CD4-positive, alpha-beta T cell treated with Interferon alpha-2 for 1 hour (primary cell): ENCODE measurements at regions not wholly inside any gene's neighbourhood (a gene's known extent, or its start where the extent isn't known, plus 50 kb on each side); places are given as distances from the start of the nearest gene placed in this dataset.

ENCODE experiments used
- DNase-seq, 2 donors: peaks; one replicate each; pipeline ENCODE4 v3.0.0-alpha.2; 2020 to 2022

DNA sequence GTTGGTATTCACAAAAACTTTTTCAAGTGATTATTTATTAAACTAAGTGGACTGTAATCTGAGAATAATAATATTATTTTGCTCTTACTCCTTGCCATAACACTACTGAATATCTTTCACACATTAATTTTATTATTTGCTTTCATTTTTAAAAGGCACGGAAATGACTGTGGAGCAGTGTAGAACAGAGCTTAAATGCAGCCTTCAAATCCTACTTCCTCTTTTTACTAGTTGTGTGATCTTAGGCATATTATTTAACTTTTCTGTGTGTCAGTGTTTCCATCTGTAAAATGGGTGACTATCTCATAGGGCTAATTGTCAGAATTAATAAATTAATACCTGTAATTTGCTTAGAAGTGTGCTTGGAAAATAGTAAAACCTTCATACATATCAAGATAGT lies 55.5 kb upstream of the SLC8A1 start:
- DNase-seq: no peak

DNA sequence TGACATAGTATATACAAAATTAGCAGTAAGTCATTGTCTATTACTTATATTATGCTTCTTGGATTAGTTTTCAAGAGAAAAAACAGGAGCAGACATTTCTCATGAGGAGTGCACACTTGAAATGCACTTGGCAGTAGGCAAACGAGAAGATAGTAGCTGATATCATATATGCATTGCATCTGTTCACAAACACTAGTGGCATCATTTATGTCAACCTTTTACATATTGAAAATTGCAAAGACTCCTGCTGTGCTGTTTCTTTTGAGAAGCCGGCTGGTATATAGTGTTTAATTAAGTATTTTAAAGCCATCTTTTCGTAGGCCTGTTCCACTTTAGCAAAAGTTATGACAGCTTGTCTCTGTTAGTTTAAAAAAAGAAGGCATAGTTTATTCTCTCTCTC lies 58.4 kb upstream of the SLC8A1 start:
- no peak for DNase-seq

DNA sequence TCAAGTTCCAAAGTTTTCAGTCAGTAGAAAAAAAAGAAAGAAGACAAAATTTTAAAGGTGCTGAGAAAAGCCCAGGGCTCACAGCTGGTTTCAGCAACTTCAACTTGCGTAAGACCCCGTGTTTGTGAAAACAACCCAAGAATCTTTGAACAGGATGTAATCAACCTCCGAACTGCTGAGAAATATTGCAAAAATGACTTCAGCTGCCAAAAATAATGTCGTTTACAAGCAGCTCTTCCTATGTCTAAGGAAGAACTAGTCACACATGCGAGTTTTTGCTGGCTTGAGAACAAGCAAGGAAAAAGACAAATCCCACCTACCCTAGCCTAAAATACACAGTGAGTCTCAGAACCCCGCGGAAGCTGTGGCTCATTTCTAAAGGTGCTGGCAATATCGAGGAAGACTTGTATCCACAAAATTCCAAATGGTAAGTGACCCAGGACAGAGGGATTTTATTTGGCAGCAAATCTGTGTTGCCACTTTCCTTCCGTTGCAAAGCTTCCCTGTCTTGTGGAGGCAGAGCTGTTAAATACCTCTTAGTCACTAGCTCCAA lies 59.8 kb upstream of the SLC8A1 start:
- DNase-seq: no peak

DNA sequence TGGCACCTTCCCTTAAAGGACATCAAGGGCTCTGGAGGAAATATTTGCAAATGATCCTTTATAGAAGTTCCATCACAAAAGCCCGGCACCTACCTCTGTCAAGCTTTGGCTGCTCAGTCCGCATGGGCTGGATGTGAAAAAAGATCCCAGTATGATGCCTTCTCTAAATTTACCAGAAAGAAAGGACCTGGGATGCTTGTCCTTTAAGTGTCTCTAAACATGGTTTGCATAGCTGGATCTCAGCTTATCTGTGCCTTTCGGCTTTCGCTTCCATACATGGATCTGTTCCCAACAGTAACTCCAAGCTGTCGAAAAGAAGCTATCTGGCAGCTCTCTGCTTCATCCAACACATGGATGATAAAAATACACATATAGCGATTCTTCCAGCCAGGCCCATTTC lies 60.4 kb upstream of the SLC8A1 start:
- no peak for DNase-seq

DNA sequence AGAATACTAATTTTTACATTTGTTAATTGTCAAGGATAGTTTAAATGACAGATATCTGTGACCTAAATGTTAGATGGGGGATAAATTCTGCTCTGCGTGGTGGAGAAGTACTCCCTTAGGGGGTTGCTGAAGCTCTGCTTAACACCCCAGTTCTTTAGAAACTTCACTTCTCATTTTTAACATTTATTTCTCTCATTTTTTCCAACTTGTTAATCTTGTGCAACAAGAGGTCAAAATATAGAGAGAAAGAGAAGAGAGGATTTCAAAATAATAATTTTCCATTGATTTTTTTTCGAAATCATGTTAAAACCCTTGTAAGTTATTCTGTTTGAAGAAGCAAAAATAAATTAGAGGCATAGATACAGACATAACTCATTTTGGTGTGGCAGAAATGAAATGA lies 61.3 kb upstream of the SLC8A1 start:
- no peak for DNase-seq

DNA sequence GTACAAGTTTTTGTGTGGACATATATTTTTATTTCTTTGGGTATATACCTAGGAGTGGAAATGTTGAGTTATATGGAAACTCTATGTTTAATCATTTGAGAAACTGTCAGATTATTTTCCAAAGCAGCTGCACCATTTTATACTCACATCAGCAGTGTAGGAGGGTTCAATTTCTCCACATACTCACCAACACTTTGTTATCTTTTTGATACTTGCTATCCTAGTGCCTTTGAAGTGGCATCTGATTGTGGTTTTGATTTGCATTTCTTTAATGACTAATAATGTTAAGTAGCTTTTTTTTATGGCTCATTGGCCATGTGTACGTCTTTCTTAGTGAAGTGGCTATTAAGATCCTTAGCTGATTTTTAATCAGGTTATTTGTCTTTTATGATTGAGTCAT lies 64.7 kb upstream of the SLC8A1 start:
- DNase-seq: no peak

DNA sequence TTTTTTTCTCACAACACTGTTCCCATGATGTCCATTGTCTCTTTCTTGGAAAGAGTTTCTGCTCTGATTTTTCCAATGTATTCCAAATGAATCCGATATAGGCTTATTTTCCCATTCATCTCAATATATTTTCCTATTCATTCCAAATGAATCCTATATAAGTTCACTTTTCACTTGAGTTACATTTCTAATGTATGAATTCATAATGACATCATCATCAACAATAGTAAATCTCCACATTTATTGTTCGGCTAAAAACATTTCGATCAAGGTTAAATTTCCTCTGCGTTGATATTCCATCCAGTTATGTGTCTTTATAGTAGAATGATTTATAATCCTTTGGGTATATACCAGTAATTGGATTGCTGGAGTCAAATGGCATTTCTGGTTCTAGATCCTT lies 76.7 kb upstream of the SLC8A1 start:
- DNase-seq: no peak

DNA sequence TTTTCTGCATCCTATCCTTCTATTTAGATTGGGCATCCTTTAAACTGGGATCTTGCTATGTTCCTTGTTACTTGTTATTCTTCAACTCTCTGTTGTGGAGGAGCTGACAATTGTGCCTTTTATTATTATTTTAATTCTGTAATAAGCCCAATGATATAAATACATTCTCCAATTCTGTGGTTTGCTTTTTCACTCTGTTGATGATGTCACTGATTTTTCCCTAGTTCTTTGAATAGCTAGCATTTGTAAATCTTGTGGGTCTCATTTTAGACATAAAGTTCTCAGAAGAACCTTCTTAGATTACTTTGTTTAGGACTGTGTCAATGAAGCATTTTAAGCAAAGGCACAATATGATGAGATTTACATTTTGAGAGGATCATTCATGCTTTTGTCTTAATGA lies 79.5 kb upstream of the SLC8A1 start:
- no peak for DNase-seq

DNA sequence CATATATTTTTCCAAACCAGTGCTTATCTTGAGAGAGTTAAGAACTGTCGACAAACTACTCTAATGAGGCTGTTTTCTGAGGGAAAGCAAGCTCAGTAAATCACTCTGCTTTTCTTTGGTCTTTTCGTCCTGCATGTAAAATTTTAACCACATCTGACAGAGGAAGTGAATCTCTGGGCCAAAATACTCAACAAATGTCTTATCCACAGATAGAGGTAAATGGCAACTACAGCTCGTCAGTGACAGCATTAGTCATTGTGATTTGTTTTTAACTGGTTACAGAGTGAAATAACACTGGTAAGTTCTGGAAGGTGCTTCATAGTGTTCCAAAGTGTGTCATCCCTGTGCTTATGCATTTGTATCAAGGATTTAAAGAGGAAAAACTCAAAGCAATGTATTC lies 82.6 kb upstream of the SLC8A1 start:
- DNase-seq: no peak

DNA sequence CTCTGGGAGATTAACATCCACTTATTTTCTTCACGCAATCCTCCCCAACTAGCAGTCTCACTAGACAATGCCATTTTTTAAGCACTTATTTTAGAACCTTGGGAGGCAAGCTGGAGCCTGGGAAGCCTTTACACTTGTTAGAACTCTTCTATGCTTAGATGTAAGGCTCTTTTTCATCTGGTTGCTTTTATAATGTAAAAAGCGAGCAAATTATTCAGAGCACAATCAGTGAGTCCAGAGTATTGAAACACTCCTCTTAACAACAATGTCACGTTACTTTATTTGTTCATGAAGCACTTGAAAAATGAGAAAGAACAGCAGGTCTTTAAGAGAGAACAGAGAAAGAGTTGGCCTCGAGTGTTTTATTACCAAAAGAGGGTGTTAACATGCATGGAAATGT lies 84.1 kb upstream of the SLC8A1 start:
- DNase-seq: no peak

DNA sequence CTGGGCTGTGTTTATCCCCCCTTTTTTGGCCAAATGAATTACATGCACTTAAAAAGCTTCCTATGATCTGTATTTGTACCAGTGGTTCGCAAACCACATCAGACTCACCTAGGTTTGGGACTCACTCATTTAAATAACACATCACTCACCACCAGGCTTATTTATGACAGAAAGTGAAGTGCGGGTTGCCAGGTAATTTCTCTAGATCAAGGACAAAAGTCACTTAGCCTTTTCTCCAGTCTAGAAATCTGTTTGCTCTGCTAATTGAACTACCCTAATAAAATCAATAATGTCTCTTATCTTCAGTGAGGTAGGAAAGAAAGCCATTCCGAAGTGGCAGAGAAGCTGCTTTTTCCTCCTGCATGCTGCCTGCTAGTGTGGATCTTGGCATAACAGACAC lies 88.1 kb upstream of the SLC8A1 start:
- no peak for DNase-seq

DNA sequence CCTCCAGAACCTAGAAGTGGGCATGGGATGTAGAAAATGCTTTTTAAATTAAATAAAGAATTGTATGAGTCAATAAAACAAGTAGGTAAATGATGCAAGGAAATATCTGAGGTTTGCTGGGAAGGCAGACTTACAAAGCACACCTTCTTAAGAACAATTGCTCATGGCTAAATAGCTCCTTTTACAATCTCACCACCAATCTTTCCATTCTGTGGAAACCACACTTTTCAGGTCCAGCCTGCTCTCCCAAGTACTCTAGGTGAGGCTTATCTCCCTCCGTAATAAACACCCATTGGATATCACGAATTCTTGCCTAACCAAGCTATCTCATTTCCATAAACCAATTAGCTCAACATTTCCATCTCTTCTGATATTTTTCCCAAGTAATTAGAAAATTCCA lies 91.5 kb upstream of the SLC8A1 start:
- DNase-seq: no peak

DNA sequence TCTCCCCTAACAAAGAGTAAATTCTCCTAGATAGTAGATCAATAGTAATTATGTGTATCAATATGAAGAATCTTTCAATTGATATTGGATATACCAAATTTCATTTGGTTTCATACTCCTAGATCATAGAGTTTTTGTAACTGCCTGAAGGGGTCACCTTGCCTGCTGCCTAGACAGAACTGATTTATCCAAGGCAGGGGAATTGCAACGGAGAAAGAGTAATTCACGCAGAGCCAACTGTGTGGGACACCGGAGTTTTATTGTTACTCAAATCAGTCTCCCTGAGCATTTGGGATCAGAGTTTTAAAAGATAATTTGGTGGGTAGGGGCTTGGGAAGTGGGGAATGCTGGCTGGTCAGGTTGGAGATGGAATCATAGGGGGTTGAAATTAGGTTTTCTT lies 92.2 kb upstream of the SLC8A1 start:
- no peak for DNase-seq

DNA sequence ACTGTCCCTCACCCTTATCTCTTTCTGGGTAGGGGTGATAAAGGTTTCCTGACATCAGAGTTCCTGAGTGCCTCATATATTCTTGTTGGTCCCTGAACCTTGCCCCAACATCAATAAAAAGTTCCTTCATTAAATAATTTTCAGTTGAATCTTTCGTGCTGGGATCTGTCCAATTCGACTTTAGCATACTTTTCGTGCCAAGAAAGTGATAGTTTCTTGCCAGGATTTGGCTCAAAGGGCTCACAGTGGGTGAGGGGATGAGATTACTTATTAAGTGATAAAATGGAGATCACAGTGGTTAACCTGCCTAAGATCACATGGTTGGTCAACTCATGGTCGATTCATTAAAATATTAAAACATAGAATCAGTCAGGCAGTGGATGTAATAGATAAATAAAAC lies 93.8 kb upstream of the SLC8A1 start:
- DNase-seq: no peak

DNA sequence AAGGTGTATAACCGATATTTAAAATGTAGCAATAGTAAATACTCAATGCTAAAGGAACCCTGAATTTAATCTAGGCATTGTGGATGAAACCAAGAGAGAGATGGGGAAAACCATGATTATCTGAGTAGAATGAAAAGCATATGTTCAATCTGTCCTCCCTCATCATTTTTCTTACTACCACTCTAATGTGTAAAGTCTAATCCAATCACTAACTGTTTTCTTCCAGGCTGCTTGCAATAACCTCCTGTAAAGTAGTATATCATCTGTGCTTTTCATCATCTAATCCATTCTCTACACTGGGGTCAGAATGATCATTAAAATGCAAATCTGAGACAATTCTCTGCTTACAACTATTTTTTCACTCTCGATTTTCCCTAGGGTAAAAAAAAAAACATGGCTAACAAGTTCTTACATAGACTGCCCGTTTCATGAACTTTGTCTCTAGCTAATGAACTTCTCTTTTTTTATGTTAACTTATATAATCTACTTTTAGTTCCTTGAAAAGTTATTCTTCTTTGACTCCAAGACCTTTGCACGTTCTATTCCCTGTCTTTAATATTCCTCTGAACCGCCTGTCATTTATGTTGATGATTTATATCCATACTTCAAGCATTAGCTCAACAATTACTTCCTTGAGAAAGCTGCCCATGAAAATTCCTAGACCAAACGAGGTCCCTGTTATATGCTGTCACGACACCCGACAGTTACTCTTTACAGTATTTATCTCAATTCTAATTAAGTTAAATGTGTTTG lies 94.7 kb upstream of the SLC8A1 start:
- no peak for DNase-seq

DNA sequence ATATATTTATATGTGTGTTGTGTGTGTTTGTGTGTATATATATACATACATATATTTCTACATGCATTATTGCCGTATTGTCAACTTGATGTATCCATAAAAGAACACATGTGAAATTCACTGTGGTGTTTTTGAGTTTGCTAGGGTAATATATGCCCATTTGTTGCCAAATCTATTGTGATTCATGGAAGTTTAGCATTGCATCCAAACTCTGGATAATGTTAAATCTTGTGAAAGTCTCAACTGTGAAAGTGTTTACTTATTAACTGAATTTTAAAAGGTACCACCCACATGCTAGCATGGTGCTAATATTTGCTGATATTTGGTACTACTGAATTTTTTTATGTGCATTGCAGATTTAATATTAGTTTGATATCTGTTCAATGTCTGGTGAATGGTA lies 96.6 kb upstream of the SLC8A1 start:
- no peak for DNase-seq

DNA sequence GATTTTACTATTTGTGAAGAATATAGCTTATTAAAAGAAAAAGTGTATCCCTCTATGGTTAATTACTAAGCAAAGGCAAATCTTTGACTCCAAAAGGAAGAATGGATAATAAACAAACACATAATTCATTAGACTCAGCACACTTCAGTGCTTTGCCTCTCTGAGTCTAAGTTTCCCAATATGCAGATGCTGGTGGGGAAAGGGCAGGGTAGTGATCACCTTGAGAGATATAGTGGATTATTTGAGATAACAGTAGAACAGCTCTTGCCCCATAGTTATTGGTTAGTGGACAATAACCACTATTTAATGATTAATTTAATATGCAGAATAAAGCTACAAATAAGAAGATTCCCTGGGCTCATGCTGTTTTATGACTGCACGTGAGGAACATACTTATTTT lies 98.2 kb upstream of the SLC8A1 start:
- no peak for DNase-seq

DNA sequence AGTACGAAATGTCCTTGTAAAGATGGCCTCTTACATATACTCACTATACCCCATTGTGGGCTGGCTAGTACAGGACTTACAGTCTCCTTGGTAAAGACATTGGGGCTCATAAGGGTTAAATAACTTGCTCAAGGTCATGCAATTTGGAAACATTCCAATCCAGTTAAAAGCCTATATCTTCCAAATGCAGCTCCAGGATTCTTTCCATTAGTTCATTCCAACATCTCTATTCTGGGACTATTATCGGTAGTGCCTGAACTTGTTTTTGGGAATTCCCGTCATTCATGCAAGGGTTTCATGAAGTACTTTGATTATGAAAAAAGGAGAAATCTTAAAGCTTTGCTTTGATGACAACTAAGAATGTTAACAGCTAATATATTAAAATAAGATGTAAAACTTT lies 99.2 kb upstream of the SLC8A1 start:
- DNase-seq: no peak

DNA sequence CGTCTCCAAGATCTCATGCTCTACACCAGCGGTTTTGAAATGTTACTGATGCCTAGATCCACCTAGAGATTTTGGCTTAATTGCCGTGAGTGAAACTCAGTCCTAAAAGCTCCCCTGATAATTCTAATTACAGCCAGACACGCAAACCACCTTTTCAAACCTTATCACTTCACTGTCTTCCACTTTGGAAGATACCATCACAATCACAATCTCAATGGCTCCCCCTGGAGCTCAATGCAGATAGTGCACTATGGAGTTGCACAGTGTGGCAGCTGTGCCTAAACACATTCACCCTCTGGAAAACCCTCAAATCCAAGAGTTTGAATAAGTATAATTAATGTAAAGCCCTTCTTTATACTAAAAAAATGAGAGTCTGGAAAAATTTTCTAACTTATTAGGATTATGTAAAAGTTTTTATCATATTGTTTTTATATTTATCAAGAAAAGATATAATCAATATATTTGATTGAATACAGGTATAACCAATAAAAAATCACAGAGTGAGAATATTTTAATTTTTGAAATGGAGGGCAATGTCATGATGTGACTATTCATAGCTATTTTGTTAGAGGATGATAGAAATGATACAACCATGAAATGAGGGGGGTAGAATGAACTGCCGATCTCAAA lies 102.9 kb upstream of the SLC8A1 start:
- DNase-seq: peak; percentile 37 to 38

DNA sequence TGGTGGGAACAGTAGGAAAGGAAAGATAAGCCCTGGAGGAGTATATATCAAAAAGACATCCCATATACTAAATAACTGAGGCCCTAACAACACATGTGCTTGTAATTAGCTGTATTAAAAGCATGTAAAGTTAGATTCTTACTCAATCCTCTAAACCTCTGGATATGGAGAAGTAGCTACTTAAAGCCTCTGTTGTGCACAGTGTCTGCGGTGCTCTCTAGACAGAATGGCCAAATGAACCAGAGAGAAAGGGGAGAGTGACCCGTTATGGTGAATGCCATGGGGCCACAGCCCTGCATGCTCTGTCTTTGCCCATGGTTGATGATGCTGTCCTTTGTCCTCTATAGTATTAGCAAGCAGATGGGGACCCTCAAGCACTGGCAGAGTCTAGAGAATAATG lies 104.4 kb upstream of the SLC8A1 start:
- no peak for DNase-seq

DNA sequence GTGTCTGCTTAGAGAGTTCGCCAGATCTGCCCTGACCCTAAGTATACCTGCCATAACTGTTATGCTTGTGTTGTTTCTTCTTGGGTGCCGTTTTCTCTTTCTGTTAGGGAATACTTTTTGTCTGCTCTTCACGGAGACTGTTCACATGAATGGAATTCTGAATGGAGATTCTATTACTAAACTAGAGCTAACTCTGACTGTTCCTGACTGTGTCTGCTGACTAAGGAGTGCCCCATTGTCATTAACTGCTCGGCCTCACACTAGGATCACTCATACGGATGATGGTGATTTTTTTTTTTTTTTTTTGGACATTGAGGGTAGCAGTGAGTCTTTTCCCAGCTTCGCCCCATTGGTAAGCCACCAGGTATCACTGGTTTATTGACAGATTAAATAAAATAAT lies 104.8 kb upstream of the SLC8A1 start:
- DNase-seq: no peak

DNA sequence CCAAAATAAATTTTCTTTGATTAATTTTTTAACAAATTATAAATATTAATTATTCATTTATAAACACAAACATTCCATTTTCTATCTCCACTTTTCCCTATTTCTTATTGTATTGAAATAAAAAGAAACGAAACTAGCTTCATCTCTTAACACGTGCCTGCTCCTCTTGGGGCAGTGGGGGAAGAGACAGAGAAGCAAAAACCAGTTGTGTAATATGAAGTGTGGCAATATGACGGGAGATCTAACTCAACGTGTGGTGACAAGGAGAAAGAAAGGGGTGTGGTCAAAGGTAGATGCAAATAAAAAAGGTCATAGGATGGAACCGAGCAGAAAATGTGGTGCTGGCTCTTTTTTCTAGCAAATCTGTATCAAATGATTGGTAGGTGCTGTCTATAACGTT lies 106.9 kb upstream of the SLC8A1 start:
- peak in 1 of 2 donors; percentile 4 for DNase-seq

DNA sequence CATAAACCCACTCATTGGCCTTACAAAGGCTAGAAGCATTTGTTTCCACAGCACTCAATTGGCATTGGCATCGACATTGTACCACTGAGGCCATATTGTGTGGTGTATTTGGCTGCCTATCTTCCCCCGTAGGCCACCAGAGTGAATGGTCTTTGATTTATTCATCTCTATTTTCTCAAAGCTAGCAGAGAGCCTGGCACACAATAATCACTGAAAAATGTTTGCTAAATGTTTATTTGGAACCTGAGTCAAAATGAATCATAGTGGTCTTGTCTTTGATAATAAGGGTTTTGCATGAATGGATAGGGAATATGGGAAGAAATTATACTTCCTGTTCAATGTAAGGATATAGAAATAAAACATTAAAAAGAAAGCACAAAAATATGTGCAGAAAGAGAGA lies 107.3 kb upstream of the SLC8A1 start:
- DNase-seq: no peak

DNA sequence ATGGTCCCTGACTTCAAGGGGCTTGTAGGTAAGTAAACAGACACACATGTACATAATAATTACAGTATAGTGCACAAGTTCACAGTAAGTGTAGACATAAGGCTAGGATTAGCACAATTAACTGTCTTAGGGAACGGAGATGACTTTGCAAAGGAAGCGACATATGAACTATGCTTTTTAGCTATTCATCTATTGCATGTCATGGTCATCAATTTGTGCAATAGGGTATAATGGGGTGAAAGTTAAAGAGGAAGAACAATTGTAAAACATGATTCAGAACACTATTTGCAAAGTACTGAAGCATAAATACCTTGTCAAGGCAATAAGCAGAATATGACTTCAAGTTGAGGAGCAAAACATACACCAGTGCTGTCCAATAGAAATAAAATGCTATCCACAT lies 112.3 kb upstream of the SLC8A1 start:
- no peak for DNase-seq

DNA sequence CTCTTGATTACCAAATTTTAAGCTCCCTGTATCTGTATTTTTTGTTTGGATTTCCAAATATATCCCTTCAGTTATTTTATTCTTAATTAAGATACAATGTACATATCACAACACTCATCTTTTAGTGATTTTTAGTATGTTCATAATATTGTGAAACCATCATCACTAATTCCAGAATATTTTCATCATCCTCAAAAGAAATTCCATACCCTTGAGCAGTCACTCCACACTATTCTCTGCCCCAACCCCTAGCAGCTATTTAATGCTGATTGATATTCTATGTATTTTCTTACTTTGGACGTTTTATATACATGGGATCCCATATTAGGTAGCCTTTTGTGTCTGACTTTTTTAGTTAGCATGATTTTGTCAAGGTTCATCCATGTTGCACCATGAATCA lies 127.4 kb upstream of the SLC8A1 start:
- DNase-seq: no peak
